NCI-H146 (cell line): ENCODE measurements at regions not wholly inside any gene's neighbourhood (a gene's known extent, or its start where the extent isn't known, plus 50 kb on each side); places are given as distances from the start of the nearest gene placed in this dataset.

Experiments
- DNase-seq: peaks from one replicate; lab custom pipeline; 2025; lab: John Stamatoyannopoulos, UW

GRCh38 chr1:199856216-199856780, 171.2 kb upstream of the NR5A2 start:
- no peak for DNase-seq

- no peak for DNase-seq
Observed at GRCh38 chr1:199857108-199857507, 170.4 kb upstream of the NR5A2 start.

GRCh38 chr1:199857516-199857915, 170.0 kb upstream of the NR5A2 start:
- no peak for DNase-seq

GRCh38 chr1:199858171-199858570, 169.3 kb upstream of the NR5A2 start:
- DNase-seq: no peak

- DNase-seq: no peak
Observed at GRCh38 chr1:199858856-199859255, 168.7 kb upstream of the NR5A2 start.

GRCh38 chr1:199859491-199859933, 168.0 kb upstream of the NR5A2 start:
- no peak for DNase-seq

- DNase-seq: no peak
Observed at GRCh38 chr1:199861020-199861795, 166.3 kb upstream of the NR5A2 start.

GRCh38 chr1:199862047-199862446, 165.5 kb upstream of the NR5A2 start:
- DNase-seq: no peak

- DNase-seq: no peak
Observed at GRCh38 chr1:199866210-199866617, 161.3 kb upstream of the NR5A2 start.

GRCh38 chr1:199867601-199868000, 159.9 kb upstream of the NR5A2 start:
- DNase-seq: no peak

- DNase-seq: no peak
Observed at GRCh38 chr1:199868777-199869176, 158.7 kb upstream of the NR5A2 start.

GRCh38 chr1:199875337-199875736, 152.2 kb upstream of the NR5A2 start:
- no peak for DNase-seq

GRCh38 chr1:199875856-199876255, 151.7 kb upstream of the NR5A2 start:
- DNase-seq: no peak

GRCh38 chr1:199877526-199878384, 149.8 kb upstream of the NR5A2 start:
- no peak for DNase-seq

GRCh38 chr1:199878823-199879222, 148.7 kb upstream of the NR5A2 start:
- DNase-seq: no peak

GRCh38 chr1:199898654-199899053, 128.9 kb upstream of the NR5A2 start:
- no peak for DNase-seq

GRCh38 chr1:199901341-199901740, 126.2 kb upstream of the NR5A2 start:
- no peak for DNase-seq

- DNase-seq: no peak
Observed at GRCh38 chr1:199907361-199907760, 120.1 kb upstream of the NR5A2 start.

GRCh38 chr1:199909137-199909536, 118.4 kb upstream of the NR5A2 start:
- DNase-seq: no peak

- no peak for DNase-seq
Observed at GRCh38 chr1:199913318-199913717, 114.2 kb upstream of the NR5A2 start.

GRCh38 chr1:199914546-199914945, 113.0 kb upstream of the NR5A2 start:
- DNase-seq: no peak

- DNase-seq: no peak
Observed at GRCh38 chr1:199918196-199918769, 109.2 kb upstream of the NR5A2 start.
